Smooth muscle cell of the brain vasculature (primary cell): ENCODE measurements at regions not wholly inside any gene's neighbourhood (a gene's known extent, or its start where the extent isn't known, plus 50 kb on each side); places are given as distances from the start of the nearest gene placed in this dataset.

Source experiments
- DNase-seq: peaks from one replicate; pipeline ENCODE4 v3.0.0-alpha.2; 2012; ENCODE audit warnings: low read depth, low spot score

DNA sequence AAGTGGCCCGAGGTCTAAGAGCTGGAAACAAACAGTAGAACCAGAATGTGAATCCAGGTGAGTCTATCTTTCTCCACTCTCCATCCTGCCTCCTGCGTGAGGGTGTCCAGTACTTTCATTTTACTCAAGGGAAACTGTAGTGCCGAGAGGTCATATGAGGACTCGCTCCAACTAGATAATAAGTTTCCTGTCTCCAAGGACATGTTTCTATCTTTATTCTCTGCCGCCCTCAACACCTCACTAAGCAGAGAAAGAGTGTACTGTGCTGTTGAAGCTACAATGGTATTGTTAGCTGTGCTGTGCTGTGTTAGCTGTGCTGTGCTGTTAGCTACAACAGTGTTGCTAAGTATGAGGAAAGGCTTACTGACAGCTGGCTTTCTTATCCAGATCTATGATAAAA, 137.9 kb upstream of the COL8A1 start:
- DNase-seq = no peak

DNA sequence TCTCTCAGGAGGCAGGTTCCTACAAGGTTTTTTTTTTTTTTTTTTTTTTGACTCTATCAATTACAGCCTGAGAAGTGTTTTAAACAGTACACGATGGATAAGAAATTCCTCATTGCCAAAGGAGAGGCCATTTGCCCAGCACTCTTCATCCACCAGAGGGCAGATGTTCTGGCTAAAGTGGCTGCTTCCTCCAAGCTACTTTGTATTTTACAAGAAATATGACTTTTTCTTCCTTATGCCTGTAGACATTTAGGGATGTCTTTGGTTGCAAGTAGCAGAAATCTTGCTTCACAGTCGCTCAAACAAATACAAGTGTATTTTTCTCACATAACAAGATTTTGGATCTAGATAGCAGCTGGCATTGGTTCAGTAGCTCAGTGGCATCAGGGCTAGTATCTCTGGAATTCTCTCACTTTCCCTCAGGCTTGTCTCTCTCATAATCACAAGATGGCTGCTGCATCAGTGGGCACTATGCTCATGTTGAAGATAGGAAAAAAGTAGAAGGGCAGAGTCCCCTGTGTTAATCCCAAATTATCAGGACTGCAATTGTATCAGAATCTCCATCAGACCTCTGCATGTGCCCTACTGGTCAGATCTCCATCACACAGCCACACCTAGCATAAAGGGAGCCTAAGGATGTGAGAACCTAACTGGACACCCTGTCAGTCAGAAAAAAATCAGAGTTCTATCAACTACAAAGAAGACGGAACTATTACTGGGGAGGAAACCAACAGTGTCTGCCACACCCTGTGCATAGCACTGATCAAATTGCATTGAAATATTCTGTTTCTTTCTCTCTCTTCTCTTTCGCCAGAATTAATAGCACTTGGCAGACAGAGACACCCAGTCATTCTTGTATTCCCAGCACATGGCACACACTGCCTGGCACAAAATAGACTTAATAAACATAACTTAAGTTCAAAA, 138.9 kb upstream of the COL8A1 start:
- DNase-seq = no peak

DNA sequence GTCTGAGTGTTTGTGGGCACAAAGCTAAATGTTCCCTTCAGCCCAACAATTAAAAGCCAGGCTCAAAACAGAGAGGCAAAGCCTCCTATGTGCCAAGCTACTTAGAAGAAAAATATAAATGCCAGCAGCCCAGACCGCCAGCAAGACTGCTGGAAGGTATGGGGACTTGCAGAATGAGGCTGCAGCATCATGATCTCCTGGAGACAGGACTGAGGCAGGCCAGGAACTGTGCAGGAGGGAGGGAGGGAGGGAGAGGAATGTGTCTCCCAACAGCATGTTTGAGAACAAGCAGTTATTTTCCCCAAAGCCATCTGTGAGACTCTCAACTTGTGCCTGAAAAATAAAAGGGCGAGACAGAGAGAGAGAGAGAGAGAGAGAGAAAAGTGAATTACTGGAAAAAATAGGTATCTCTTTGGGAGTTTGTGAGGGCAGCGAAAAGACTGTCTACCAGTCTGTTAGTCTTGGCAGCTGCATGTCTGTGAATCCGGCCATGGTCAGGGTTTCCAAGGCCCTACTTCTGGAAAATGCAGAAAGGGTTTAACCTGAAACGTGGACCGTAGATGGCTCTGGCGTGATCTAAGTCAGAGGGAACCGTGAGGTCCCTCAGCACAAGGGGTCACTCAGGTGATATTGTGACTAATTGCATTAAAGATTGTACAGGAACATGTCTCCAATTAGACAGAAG, 139.7 kb upstream of the COL8A1 start:
- DNase-seq = no peak

DNA sequence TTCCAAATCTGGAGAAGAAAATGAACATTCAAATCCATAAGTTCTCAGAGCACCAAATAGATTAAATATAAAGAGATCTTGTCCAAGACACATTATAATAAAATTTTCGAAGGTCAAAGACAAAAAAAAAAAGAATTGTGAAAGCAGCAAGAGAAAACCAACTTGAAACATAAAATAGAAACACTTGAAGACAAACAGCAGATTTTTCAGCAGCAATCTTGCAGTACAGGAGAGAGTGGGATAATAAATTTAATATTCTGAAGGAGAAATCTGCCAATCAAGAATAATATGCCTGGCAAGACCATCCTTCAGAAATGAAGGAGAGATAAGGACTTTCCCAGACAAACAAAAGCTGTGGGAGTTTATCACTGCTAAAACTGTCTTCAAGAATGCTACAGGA, 150.5 kb upstream of the COL8A1 start:
- no peak for DNase-seq

DNA sequence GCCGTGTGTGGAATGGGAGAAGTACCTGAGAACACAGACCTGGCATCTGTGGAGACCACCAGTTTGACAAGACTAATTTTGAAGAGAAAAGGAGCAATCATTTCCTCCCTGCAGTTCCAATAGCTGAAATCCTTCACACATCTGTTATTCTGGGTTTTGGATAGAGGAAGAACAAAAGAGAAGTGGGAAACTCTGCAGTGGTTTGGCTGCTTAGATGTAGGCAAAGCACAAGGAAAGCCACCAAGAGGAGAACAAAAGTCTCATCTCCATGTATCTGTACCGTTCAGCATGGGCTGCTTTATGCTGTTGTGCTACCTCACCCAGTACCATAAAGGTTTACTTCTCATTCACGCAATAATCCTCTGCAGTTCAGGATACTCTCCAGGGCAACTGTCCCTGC, 153.1 kb upstream of the COL8A1 start:
- DNase-seq = no peak

DNA sequence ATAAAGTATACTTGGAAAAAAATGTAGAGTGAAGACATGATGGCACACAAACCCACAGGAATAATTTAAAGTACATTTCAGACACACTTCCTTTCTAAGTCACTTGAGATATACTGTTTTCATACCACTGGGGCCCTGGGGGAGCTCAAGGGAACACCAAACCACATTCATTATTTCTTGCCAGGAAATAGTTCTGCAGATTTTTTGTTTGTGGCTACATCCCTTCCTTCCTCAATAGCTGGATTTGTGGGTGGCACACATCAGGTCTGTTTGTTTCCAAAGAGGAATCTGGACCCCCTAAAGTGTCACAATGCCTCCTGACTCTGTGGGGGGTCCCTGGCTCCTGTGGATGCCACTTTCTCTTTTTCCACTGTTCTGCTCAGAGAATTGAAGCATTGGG, 153.5 kb upstream of the COL8A1 start:
- DNase-seq = no peak

DNA sequence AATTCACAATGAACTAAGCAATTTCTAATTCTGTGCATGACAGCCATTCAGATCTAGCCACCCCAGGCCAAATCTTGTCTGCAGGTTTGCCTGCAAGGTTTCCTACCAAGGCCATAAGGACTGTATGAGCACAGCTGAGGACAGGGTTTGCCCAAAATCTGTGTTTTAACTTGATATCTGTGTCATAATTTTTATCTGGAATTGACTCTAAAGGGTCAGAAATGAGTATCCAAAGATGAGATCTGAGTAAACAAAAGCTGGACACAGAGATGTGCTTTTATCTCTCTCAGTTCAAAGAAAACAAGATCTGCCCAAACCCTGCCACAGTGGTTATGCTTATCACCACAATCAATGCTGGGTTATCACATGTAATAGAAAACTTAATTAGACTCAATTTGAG, 154.6 kb upstream of the COL8A1 start:
- DNase-seq = no peak

DNA sequence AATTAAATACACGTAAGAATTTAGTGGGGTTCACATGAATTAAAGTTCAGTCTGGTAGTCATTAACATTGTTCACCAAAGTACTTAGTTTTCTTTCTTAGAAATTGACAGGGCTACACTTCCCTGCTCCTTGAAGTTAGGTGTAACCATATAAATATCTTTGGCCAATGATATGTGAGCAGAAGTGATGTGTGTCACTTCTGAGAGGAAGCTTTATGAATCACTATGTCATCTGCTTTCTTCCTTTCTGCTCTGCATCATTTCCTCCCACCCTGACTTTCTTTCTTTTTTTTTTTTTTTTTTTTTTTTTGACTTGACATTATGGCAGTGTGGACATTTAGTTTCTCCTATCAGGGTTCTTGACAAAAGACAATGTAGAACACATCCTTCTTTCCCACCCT, 156.2 kb upstream of the COL8A1 start:
- DNase-seq = no peak

DNA sequence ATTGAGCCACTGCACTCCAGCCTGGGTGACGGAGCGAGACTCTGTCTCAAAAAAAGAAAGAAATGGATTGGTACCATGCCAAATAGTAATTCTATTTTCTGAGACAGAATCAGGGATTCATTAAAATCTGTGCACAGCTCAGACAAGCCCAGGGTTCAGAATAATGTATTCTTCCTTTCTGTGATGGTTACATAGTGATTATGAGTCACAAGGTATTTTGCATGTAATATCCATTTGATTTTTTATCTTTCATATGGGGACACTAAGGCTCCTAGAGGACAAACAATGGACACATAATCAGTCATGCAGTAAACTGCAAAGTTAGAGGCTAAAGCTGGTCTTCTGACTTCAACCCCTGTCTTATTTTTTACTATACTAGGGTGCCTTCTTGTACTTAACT, 156.8 kb upstream of the COL8A1 start:
- DNase-seq = no peak

DNA sequence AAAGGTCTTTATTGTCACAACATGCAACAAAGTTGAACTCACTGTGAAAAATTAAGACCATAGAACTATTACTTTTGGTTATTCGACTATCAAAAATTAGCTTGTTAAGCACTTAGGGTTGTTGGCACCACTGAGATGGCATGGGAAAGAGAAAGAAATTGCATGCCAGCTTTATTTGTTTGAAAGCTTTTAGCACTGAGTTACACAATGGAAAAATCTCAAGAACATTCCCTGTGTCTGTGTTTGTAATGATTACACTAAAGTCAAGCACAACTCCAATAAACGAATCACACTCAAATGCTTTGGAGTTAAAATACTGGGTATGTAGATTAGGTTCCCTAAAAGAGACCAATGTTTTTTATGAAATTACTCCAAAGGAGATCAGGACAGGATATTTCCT, 158.6 kb upstream of the COL8A1 start:
- DNase-seq = no peak

DNA sequence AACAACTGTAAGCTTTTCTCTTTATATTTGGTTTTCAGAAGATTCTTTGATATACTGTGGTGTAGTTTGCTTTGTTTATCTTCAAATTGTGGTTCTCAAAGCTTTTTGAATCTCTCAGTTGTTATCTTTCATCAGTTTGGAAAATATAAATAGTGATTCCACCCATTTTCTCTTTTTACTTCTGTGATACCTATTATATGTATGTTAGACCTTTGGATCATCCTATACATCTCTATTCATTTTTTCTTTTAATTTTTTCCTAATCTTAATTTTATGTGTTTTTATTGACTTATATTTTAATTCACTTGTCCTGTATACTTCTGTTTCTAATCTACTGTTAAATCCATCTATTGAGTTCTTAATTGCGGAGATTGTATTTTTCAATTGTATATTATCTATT, 160.7 kb upstream of the COL8A1 start:
- no peak for DNase-seq

DNA sequence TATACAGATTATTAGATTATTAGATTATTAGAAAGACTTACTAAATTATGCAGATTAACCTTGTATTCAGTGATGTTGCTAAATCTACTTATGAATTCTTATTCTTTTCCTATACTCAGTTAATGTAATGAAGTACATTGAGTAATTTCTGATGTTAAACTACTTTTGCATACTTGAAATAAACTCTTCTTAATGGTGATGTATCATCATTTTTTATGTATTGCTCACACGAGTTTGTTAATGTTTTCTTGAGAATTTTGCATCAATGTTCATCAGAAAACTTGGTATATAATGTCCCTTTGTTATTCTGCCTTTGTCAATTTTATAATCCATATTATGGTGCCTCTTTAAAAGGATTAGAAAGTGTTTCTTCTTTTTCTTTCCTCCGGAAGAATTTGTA, 163.2 kb upstream of the COL8A1 start:
- DNase-seq = no peak

DNA sequence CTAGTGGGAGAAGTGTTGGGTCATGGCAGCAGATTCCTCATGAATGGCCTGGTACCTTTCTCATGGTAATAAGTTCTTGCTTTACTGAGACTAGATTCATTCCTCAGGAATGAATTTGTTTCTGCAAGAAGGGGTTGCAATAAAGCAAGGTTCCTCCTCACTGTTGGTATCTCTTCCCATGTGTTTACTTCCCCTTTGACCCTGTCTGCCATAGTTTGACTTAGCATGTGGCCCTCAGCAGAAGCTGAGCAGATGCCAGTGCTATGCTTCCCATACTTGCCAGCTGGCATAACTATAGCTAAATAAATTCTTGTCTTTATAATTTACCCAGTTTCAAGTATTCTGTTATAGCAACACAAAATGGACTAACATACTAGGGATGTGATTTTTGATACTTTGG, 163.6 kb upstream of the COL8A1 start:
- DNase-seq = no peak

DNA sequence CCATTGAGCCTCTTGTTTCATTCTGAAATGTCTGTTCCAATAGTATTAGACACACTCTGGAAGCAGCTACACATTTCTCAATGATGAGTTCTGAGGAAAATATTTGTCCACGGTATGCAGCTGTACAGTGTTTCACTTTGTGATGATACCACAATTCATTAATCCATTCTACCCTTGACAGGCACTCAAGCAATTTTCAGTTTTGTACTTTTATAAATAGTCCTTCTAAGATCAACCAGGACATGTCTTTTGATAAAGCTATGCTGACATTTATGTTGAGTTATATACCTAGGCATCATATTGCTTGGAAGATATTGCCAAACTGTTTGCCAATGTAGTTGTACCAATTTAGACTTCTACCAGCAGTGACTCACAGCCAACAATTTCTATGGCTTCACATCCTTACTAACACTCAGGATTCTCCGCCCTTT, 165.1 kb upstream of the COL8A1 start:
- no peak for DNase-seq

DNA sequence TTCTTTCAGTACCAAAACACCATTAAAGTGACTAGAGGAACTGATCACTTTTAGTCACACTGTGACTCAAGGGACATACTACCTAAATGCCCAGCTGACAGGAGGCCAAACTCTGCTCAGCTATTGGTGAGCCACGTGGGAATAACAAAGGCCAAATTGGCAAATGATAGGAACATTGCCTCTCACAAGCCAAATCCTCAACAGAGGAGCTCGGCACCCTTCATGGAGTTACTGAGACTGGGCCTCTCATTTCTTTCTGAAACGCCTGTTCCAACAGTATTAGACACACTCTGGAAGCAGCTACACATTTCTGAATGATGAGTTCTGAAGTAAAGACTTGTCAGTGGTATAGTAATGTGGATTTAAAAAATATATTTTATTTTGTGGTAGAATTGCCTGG, 166.0 kb upstream of the COL8A1 start:
- DNase-seq = no peak

DNA sequence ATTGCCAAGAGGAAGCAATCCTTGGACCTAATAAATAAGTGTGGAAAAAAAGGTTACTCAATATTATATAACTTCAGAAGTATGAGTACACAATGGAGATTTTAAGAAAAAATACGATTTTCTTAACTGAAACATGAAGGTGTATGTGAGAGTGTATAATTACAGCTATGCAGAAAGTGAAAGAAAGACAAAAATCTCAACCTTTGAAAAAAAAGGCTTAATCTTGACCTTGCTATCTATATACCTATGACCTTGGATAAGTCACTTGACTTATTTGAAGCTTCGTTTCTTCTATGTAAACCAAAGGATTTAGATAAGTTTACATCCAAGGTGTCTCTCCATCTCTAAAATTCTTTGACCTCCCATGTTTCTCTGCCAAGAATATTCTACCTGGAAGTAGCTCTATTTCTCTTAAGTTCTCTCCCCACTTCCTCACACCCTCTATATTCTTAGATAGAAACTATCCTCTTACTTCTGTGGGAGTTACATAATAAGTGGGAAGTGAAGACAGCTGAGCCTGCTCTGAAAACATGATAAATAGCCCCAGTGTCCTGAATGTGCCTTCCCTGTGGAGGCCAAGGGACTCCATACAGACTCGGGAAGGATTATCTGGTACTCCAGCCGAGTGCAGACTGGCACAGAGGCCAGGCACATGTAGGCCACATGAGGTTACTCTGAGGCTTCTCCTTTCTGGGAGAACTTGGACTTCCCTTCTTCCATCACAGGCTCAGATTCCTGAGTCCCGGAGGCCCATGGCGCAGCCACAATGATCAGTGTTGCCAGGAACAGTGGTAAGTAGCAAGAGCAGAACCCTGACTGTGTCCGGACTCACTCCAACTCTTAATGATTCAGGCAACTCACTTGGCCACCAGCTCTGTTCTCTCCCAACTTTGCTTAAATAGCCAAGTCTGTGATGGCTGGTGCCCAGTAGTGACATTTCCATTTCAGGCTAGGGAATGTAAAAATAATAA, 166.8 kb upstream of the COL8A1 start:
- no peak for DNase-seq

DNA sequence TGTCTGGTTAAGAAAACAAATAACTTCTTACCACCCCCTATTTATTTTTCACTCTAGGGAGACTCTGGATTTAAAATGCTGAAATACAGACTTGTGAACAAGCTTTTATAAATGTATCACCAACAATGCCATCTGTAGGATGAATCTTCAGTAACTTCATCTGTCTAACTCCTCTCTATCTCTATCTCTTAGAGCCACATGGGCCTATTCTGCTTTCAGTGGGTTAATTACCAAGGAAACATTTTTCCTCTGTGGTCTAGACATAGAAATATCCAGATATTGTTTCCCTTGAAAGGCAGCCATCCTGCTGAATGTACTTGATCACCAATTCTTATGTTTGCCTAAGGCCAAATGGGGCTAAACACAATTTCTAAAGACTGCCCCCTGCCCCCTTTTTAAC, 167.6 kb upstream of the COL8A1 start:
- DNase-seq = no peak

DNA sequence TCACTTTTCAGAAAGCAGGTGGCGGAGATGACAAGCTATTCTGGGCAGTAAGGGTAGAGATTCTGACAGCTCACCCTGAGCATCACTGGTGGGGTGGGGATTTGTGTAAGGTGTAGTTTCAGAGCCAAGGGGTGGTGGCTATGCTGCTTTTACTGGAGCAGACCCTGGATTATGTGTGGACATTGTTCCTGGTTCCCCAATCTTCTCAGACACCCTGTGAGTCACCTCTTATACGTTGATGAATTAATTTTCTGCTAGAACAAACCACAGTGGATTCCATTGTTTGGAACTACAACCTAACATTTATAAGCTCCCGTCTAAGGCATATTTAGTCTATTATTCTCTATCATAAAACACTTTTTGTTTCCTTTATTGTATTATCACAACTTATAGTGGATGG, 169.5 kb upstream of the COL8A1 start:
- DNase-seq = no peak

DNA sequence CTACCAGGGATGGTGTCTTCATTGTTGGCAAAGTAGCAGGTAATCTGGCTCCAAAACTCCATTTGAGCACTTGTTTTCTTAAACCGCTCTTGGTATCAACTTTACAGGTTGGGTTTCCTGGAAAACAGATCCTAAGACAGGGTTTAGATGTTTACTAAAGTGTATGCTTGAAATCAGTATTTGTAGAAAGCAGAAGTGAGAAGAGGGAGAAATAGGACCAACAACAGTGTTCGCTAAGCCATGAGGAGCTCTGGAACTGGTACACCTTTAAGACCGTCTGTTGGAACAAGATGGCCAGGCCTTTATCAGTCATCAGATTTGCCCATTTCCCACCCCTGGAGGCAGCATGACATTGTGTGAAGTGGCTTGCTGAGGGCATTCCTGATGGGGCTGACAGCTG, 171.0 kb upstream of the COL8A1 start:
- DNase-seq = no peak

DNA sequence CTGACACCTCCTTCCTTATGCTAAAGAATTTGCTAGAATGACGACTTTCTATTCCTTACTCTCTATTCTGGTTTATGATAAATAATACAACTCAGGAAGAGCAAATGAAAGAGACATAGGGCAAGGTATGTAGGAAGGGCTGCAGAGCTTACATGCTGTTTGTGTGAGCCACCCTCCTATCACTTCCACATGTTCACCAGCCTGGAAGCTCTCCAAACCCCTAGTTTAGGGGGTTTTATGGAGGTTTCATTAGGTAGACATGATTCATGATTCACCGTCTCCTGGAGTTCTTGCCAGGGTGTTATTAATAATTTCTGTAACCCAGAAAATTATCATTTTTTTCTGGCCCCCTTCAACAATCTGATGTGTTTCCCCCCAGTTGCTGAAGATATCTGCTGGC, 172.1 kb upstream of the COL8A1 start:
- DNase-seq = no peak

DNA sequence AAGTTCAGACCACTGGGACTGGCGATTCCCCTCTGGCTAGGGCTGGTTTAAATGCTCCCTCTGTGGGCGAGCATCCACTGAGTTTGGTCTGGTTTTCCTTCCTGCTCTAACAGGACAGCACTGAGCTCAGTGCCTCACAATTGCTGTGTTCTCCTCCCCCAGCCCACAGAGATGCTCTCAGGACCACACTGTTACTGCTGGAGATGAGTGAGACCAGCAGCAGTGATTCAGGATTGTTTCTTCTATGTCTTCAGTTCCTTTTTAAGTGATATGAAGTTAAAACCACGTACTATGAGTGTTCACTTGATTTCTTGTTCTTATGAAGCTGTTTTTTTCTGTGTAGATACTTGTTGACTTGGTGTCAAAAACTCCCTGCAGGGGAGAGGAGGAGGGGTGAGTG, 180.4 kb upstream of the COL8A1 start:
- no peak for DNase-seq

DNA sequence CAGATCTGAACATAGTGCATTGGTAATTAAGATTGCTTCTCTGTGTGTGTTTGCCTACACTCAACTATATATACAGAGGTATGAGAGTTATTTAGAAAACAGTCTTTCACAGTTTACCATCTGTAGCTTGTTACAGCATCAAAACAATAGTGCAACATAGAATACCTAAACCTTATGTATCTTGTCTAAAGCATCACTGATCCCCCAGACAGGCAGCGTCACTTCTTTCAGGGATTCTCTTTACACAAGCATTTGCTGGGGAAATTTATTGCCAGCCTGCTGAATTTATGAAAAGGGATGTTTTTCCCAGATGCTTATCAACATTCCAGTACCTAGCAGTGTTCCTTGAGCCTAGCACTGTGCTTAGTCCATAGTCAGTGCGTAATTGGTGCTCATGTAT, 195.8 kb upstream of the COL8A1 start:
- no peak for DNase-seq
